IMR-90 (cell line): ENCODE measurements at regions not wholly inside any gene's neighbourhood (a gene's known extent, or its start where the extent isn't known, plus 50 kb on each side); places are given as distances from the start of the nearest gene placed in this dataset.
"Not testable (repeated sequence)": the region's sequence is repeated elsewhere in the genome, so short reads cannot be mapped to it uniquely, and the experiment has no call there.

Source experiments
- ATAC-seq: fragments of 200-7000 bp; cut with Tn5 transposase; 2 replicates; pipeline ENCODE4 v1.9.1; 2020; ENCODE audit warnings: low read depth, mild to moderate bottlenecking, moderate library complexity
- BruUV-seq: library from RNA; stranded (reverse); fragments of 400-500 nt; replicated peaks from 2 replicates; lab custom pipeline; 2021; lab: Mats Ljungman, UMichigan
- CTCF ChIA-PET: fragments of 300-600 bp; formaldehyde crosslinking; extraction: SDS; loops from one replicate; lab custom pipeline; 2021; ENCODE audit warnings: antibody characterized with exemption; lab: Yijun Ruan, JAX
- POLR2A ChIA-PET: fragments of 300-600 bp; sonication (Branson Sonifier 250); formaldehyde crosslinking; loops from one replicate; lab custom pipeline; 2022; ENCODE audit warnings: antibody characterized with exemption; ENCODE audit not compliant: unreplicated experiment; lab: Charles Lee
- DNase-seq: peaks from one replicate; pipeline ENCODE4 v3.0.0; 2013
- H2AFZ ChIP-seq: replicated peaks from 2 replicates; pipeline ENCODE3; 2013; ENCODE audit warnings: low read length, mild to moderate bottlenecking; ENCODE audit not compliant: poor library complexity
- H2AK5ac ChIP-seq: 2 replicates; pipeline ENCODE4 v1.6.1; 2013; ENCODE audit warnings: low read depth, low read length, inconsistent platforms
- H2AK9ac ChIP-seq: replicated peaks from 2 replicates; pipeline ENCODE3; 2013; ENCODE audit warnings: mild to moderate bottlenecking, low read depth, low read length, moderate library complexity; ENCODE audit not compliant: poor library complexity
- H2BK120ac ChIP-seq: 2 replicates; pipeline ENCODE4 v1.6.1; 2013; ENCODE audit warnings: low read depth, low read length, inconsistent platforms
- H2BK15ac ChIP-seq: 3 replicates; pipeline ENCODE4 v1.6.1; 2013; ENCODE audit warnings: low read depth, low read length, inconsistent platforms
- H2BK20ac ChIP-seq: 2 replicates; pipeline ENCODE4 v1.6.1; 2013; ENCODE audit warnings: low read depth, mild to moderate bottlenecking, inconsistent platforms, low read length, moderate library complexity
- H2BK5ac ChIP-seq: 2 replicates; pipeline ENCODE4 v1.6.1; 2013; ENCODE audit warnings: mild to moderate bottlenecking, low read depth, low read length, inconsistent platforms; ENCODE audit not compliant: poor library complexity, severe bottlenecking
- H3K14ac ChIP-seq: replicated peaks from 2 replicates; pipeline ENCODE4 v1.6.1; 2013; ENCODE audit warnings: low read depth, low read length, inconsistent platforms
- H3K18ac ChIP-seq: 2 replicates; pipeline ENCODE4 v1.6.1; 2013; ENCODE audit warnings: low read depth, low read length, control low read depth
- H3K23ac ChIP-seq: 2 replicates; pipeline ENCODE4 v1.6.1; 2013; ENCODE audit warnings: low read depth, low read length, inconsistent platforms
- H3K27ac ChIP-seq: 2 replicates; pipeline ENCODE4 v1.5.1; 2013; ENCODE audit warnings: mild to moderate bottlenecking, control low read depth, low read length; ENCODE audit not compliant: insufficient read depth
- H3K27me3 ChIP-seq: 2 replicates; pipeline ENCODE4 v1.6.1; 2013; ENCODE audit warnings: low read length; ENCODE audit not compliant: control insufficient read depth, insufficient read depth
- H3K36me3 ChIP-seq: 2 replicates; pipeline ENCODE4 v1.6.1; 2013; ENCODE audit warnings: low read length, mixed read lengths; ENCODE audit not compliant: control insufficient read depth, insufficient read depth
- H3K4ac ChIP-seq: 2 replicates; pipeline ENCODE4 v1.6.1; 2013; ENCODE audit warnings: low read depth, low read length, inconsistent platforms
- H3K4me1 ChIP-seq: 2 replicates; pipeline ENCODE4 v1.6.1; 2013; ENCODE audit warnings: low read length, mixed read lengths; ENCODE audit not compliant: control insufficient read depth, insufficient read depth
- H3K4me2 ChIP-seq: 2 replicates; pipeline ENCODE4 v1.6.1; 2013; ENCODE audit warnings: low read depth, mild to moderate bottlenecking, control low read depth, low read length, moderate library complexity
- H3K4me3 ChIP-seq: 2 replicates; pipeline ENCODE4 v1.5.1; 2013; ENCODE audit warnings: low read depth, mild to moderate bottlenecking, control low read depth, low read length, moderate library complexity; ENCODE audit not compliant: insufficient read depth
- H3K56ac ChIP-seq: 2 replicates; pipeline ENCODE4 v1.6.1; 2013; ENCODE audit warnings: low read length, inconsistent platforms; ENCODE audit not compliant: insufficient read depth; ENCODE audit errors: extremely low read depth
- H3K79me1 ChIP-seq, 2 experiments: 2 replicates each; pipeline ENCODE4 v1.6.1; 2013; ENCODE audit warnings: low read length in 2 of 2, inconsistent platforms in 1 of 2, low read depth in 1 of 2
- H3K9ac ChIP-seq: 2 replicates; pipeline ENCODE4 v1.6.1; 2013; ENCODE audit warnings: low read depth, low read length, control low read depth
- H3K9me1 ChIP-seq: 2 replicates; pipeline ENCODE4 v1.6.1; 2013; ENCODE audit warnings: low read length, inconsistent platforms; ENCODE audit not compliant: insufficient read depth
- H3K9me3 ChIP-seq: 2 replicates; pipeline ENCODE4 v1.6.1; 2013; ENCODE audit warnings: low read length; ENCODE audit not compliant: control insufficient read depth, insufficient read depth
- H4K20me1 ChIP-seq: 2 replicates; pipeline ENCODE4 v1.6.1; 2013; ENCODE audit warnings: low read length, inconsistent platforms; ENCODE audit not compliant: insufficient read depth
- H4K5ac ChIP-seq: 2 replicates; pipeline ENCODE4 v1.6.1; 2013; ENCODE audit warnings: mild to moderate bottlenecking, low read depth, low read length, control low read depth
- H4K8ac ChIP-seq, 2 experiments: 2 replicates each; pipeline ENCODE4 v1.6.1; 2013; ENCODE audit warnings: low read depth in 2 of 2, low read length in 2 of 2, control low read depth in 1 of 2, inconsistent platforms in 1 of 2
- H4K91ac ChIP-seq: 2 replicates; pipeline ENCODE4 v1.6.1; 2013; ENCODE audit warnings: low read depth, low read length, inconsistent platforms; ENCODE audit not compliant: insufficient read depth
- WGBS, 2 experiments: methylation state at CpG; one replicate each; pipeline versions ENCODE4 v1.1.5 to v1.1.7; 2013; ENCODE audit warnings: missing lambda C conversion rate in 2 of 2; ENCODE audit not compliant: insufficient read length in 1 of 2; ENCODE audit errors: extremely low coverage in 2 of 2; 5-methylcytosine and 5-hydroxymethylcytosine counted together
- dilution Hi-C: fragments of 300-500 bp; cut with HindIII; formaldehyde crosslinking; loops from one replicate; pipeline ENCODE4 v1.14.3; 2018; ENCODE audit warnings: low sequenced_read_pairs; ENCODE audit not compliant: unreplicated experiment
- in situ Hi-C: fragments of 300-500 bp; cut with MboI; formaldehyde crosslinking; loops from 3 replicates; pipeline ENCODE4 v1.14.3; 2019; ENCODE audit warnings: low sequenced_read_pairs, inconsistent platforms, mixed read lengths
- intact Hi-C: fragments of 100-400 bp; cut with micrococcal nuclease; formaldehyde crosslinking; loops from 2 replicates; pipeline ENCODE4 v1.10.0; 2022

DNA sequence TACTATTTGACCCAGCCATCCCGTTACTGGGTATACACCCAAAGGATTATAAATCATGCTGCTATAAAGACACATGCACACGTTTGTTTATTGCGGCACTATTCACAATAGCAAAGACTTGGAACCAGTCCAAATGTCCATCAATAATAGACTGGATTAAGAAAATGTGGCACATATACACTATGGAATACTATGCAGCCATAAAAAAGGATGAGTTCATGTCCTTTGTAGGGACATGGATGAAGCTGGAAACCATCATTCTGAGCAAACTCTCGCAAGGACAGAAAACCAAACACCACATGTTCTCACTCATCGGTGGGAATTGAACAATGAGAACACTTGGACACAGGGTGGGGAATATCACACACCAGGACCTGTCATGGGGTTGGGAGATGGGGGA lies 56.7 kb upstream of the SELENOP start:
- H4K20me1 ChIP-seq, intact Hi-C loops, H3K18ac ChIP-seq, H3K4ac ChIP-seq, BruUV-seq, H2AK5ac ChIP-seq, CTCF ChIA-PET, dilution Hi-C loops, H2AK9ac ChIP-seq, DNase-seq, H4K91ac ChIP-seq, H3K4me2 ChIP-seq, H3K9ac ChIP-seq, H4K5ac ChIP-seq, H2AFZ ChIP-seq, H3K27ac ChIP-seq, H4K8ac ChIP-seq, H2BK5ac ChIP-seq, POLR2A ChIA-PET, H2BK20ac ChIP-seq, H2BK120ac ChIP-seq, H3K14ac ChIP-seq, H3K9me1 ChIP-seq, H2BK15ac ChIP-seq, ATAC-seq, H3K27me3 ChIP-seq, in situ Hi-C loops, H3K23ac ChIP-seq, H3K4me1 ChIP-seq, H3K56ac ChIP-seq, H3K4me3 ChIP-seq, H3K36me3 ChIP-seq, H3K9me3 ChIP-seq, H3K79me1 ChIP-seq: not testable (repeated sequence)
- WGBS, 2 experiments: no CpG with 5 or more reads among the region's 5 CpGs

DNA sequence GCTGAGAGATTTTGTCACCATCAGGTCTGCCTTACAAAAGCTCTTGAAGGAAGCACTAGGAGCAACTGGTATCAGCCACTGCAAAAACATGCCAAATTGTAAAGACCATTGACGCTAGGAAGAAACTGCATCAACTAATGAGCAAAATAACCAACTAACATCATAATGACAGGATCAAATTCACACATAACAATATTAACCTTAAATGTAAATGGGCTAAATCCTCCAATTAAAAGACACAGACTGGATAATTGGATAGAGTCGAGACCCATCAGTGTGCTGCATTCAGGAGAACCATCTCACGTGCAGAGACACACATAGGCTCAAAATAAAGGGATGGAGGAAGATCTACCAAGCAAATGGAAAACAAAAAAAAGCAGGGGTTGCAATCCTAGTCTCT lies 53.1 kb upstream of the SELENOP start:
- H3K4ac ChIP-seq, POLR2A ChIA-PET, H2AK9ac ChIP-seq, H3K4me2 ChIP-seq, BruUV-seq, H4K20me1 ChIP-seq, H3K36me3 ChIP-seq, CTCF ChIA-PET, H4K91ac ChIP-seq, H2AFZ ChIP-seq, H3K9me1 ChIP-seq, H4K5ac ChIP-seq, H3K27me3 ChIP-seq, H2BK15ac ChIP-seq, H3K79me1 ChIP-seq, H3K27ac ChIP-seq, DNase-seq, H3K18ac ChIP-seq, dilution Hi-C loops, H2AK5ac ChIP-seq, H3K4me1 ChIP-seq, intact Hi-C loops, H2BK120ac ChIP-seq, H2BK20ac ChIP-seq, H2BK5ac ChIP-seq, H3K23ac ChIP-seq, H3K4me3 ChIP-seq, H3K14ac ChIP-seq, H4K8ac ChIP-seq, H3K9me3 ChIP-seq, in situ Hi-C loops, H3K56ac ChIP-seq, ATAC-seq, H3K9ac ChIP-seq: not testable (repeated sequence)
- WGBS, 2 experiments: no CpG with 5 or more reads among the region's 3 CpGs
